ENCODE measurements at regions not wholly inside any gene's neighbourhood (a gene's known extent, or its start where the extent isn't known, plus 50 kb on each side); places are given as distances from the start of the nearest gene placed in this dataset.

DNA sequence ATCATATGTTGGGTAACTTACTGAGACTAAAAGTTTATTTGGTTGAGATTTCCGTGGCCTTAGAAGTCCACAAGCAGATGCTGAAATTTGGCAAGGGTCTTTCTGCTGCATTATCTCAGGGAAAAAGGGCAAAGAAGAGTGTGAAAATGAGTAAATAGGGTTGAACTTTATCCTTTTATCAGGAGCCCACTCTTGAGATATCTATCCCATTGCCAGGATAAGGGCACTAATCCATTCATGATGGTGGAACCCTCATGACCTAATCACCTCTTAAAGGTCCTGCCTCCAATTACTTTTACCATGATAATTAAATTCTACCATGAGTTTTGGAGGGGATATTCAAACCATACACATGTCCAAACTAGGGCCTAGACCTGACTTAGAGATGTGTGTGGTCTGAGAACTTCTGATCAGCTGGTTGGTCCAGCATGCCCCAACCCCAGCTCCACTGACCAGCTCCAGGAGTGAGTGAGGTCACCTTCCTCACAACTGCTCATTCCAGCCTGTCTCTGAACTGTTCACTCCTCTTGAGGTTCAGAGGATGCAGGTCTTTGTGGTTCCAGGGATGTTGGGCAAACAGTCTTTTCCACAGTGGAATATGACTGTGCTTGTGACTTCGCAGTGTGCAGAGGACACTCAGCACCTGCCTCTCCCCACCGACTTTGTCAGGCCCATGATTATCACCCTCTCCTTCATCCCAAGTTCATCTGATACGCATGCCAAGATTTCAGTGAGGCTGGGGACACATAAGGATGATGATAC, 130.1 kb upstream of the TOP3B start:
- no TSS peak for BruUV-seq (replicated peaks)
- intact Hi-C loops (cut with micrococcal nuclease; ENCODE audit: unreplicated experiment) = no loop called here
- Mint-ChIP-seq H3K9me3 (ENCODE audit: unreplicated experiment) (no peaks in the 10 kb centered on the region), H3K36me3 (ENCODE audit: insufficient read depth, unreplicated experiment) (no peaks in the 10 kb centered on the region), H3K27me3 (ENCODE audit: insufficient read depth, unreplicated experiment) (no peaks in the 10 kb centered on the region), H3K4me1 (ENCODE audit: low read depth, unreplicated experiment) (no peaks in the 10 kb centered on the region), H3K4me3 (ENCODE audit: unreplicated experiment) (no peak overlapping the region), H3K27ac (ENCODE audit: unreplicated experiment) (no peak overlapping the region)
- DNase-seq = no peak
- CTCF ChIA-PET = no interaction called here
- no peak overlapping the region for H3K4me3 ChIP-seq (ENCODE audit: low read depth, low read length)
- no peaks in the 10 kb centered on the region for H3K36me3 ChIP-seq (ENCODE audit: control insufficient read depth, insufficient read depth, low read length)
- no peaks in the 10 kb centered on the region for H3K4me1 ChIP-seq
- no peaks in the 10 kb centered on the region for H3K9me3 ChIP-seq
- no peaks in the 10 kb centered on the region for H3K27me3 ChIP-seq (replicated peaks; ENCODE audit: control insufficient read depth, insufficient read depth, low read length)
- POLR2A ChIA-PET = no interaction called here
- TF ChIP-seq, protein P1, sequence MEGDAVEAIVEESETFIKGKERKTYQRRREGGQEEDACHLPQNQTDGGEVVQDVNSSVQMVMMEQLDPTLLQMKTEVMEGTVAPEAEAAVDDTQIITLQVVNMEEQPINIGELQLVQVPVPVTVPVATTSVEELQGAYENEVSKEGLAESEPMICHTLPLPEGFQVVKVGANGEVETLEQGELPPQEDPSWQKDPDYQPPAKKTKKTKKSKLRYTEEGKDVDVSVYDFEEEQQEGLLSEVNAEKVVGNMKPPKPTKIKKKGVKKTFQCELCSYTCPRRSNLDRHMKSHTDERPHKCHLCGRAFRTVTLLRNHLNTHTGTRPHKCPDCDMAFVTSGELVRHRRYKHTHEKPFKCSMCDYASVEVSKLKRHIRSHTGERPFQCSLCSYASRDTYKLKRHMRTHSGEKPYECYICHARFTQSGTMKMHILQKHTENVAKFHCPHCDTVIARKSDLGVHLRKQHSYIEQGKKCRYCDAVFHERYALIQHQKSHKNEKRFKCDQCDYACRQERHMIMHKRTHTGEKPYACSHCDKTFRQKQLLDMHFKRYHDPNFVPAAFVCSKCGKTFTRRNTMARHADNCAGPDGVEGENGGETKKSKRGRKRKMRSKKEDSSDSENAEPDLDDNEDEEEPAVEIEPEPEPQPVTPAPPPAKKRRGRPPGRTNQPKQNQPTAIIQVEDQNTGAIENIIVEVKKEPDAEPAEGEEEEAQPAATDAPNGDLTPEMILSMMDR (IDR thresholded peaks at IDR 0.05; ENCODE audit: insufficient read depth in 1 of 2, low read depth in 1 of 2, low read length in 1 of 2, severe bottlenecking in 1 of 2, unreplicated experiment in 1 of 2) = no peak

GRCh38 chr22:22111983-22112382, 129.4 kb upstream of the TOP3B start:
- Mint-ChIP-seq H3K27me3 (ENCODE audit: insufficient read depth, unreplicated experiment) (no peaks in the 10 kb centered on the region), H3K36me3 (ENCODE audit: insufficient read depth, unreplicated experiment) (no peaks in the 10 kb centered on the region), H3K4me1 (ENCODE audit: low read depth, unreplicated experiment) (no peaks in the 10 kb centered on the region), H3K4me3 (ENCODE audit: unreplicated experiment) (no peak overlapping the region), H3K9me3 (ENCODE audit: unreplicated experiment) (no peaks in the 10 kb centered on the region), H3K27ac (ENCODE audit: unreplicated experiment) (no peak overlapping the region)
- no peaks in the 10 kb centered on the region for H3K36me3 ChIP-seq (ENCODE audit: control insufficient read depth, insufficient read depth, low read length)
- no peaks in the 10 kb centered on the region for H3K4me1 ChIP-seq
- no peak for DNase-seq
- CTCF ChIA-PET = no interaction called here
- H3K9me3 ChIP-seq = no peaks in the 10 kb centered on the region
- H3K27me3 ChIP-seq (replicated peaks; ENCODE audit: control insufficient read depth, insufficient read depth, low read length) = no peaks in the 10 kb centered on the region
- TF ChIP-seq, protein P1 (IDR thresholded peaks at IDR 0.05; ENCODE audit: insufficient read depth in 1 of 2, low read depth in 1 of 2, low read length in 1 of 2, severe bottlenecking in 1 of 2, unreplicated experiment in 1 of 2) = no peak
- POLR2A ChIA-PET = no interaction called here
- intact Hi-C loops (cut with micrococcal nuclease; ENCODE audit: unreplicated experiment) = no loop called here
- no TSS peak for BruUV-seq (replicated peaks)
- no peak overlapping the region for H3K4me3 ChIP-seq (ENCODE audit: low read depth, low read length)

DNA sequence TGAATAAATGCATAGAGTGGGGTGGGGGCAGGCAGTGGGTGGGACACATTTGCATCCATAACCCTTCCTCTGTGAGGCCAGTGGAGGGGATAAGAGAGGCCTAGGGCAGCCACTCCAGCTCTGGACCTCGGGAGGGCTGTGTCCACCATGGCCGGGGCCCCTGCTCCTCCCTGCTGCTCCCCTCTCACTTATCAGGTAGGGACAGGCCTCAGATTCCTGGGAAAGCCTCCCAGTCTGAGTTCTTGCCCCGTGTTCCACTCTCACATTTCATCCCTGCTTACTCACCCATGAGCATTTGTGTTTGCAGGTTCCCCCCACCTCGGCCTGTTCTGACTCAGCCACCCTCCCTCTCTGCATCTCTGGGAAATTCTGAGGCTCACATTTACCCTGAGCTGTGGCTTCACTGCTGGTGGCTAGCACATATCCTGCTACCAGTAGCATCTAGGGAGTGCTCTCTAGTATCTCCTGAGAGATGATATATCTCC, 128.7 kb upstream of the TOP3B start:
- TF ChIP-seq, protein P1 (IDR thresholded peaks at IDR 0.05; ENCODE audit: insufficient read depth in 1 of 2, low read depth in 1 of 2, low read length in 1 of 2, severe bottlenecking in 1 of 2, unreplicated experiment in 1 of 2) = no peak
- no peaks in the 10 kb centered on the region for H3K27me3 ChIP-seq (replicated peaks; ENCODE audit: control insufficient read depth, insufficient read depth, low read length)
- H3K36me3 ChIP-seq (ENCODE audit: control insufficient read depth, insufficient read depth, low read length) = no peaks in the 10 kb centered on the region
- intact Hi-C loops (cut with micrococcal nuclease; ENCODE audit: unreplicated experiment) = no loop called here
- no peaks in the 10 kb centered on the region for H3K9me3 ChIP-seq
- Mint-ChIP-seq H3K4me1 (ENCODE audit: low read depth, unreplicated experiment) (no peaks in the 10 kb centered on the region), H3K4me3 (ENCODE audit: unreplicated experiment) (no peak overlapping the region), H3K27ac (ENCODE audit: unreplicated experiment) (no peak overlapping the region), H3K36me3 (ENCODE audit: insufficient read depth, unreplicated experiment) (no peaks in the 10 kb centered on the region), H3K27me3 (ENCODE audit: insufficient read depth, unreplicated experiment) (no peaks in the 10 kb centered on the region), H3K9me3 (ENCODE audit: unreplicated experiment) (no peaks in the 10 kb centered on the region)
- no peak for DNase-seq
- no TSS peak for BruUV-seq (replicated peaks)
- POLR2A ChIA-PET = no interaction called here
- H3K4me1 ChIP-seq = no peaks in the 10 kb centered on the region
- CTCF ChIA-PET = interaction anchor here (0.6 to 1.7 kb wide), 4 partner anchors 11 to 127 kb away, joined by 3 to 5 read pairs (median 4); no protein-coding TSS in a partner anchor
- no peak overlapping the region for H3K4me3 ChIP-seq (ENCODE audit: low read depth, low read length)

Measured in Caco-2 (cell line).